H1 (cell line): ENCODE measurements at regions not wholly inside any gene's neighbourhood (a gene's known extent, or its start where the extent isn't known, plus 50 kb on each side); places are given as distances from the start of the nearest gene placed in this dataset.

Experiments used
- CTCF ChIA-PET: fragments of 300-600 bp; sonication (Branson Sonifier 250); formaldehyde crosslinking; loops from one replicate; lab custom pipeline; 2021; ENCODE audit not compliant: partially characterized antibody; lab: Charles Lee
- POLR2A ChIA-PET: fragments of 300-600 bp; sonication (Branson Sonifier 250); formaldehyde crosslinking; loops from one replicate; lab custom pipeline; 2021; ENCODE audit warnings: inconsistent platforms; ENCODE audit not compliant: partially characterized antibody; lab: Charles Lee
- DNase-seq, 2 experiments: peaks; one replicate each; pipeline versions ENCODE4 v3.0.0 to v3.0.0-alpha.2; 2010 to 2022; ENCODE audit warnings: low spot score in 2 of 2, low read depth in 1 of 2, mixed read lengths in 1 of 2
- FAIRE-seq: peaks from 2 replicates; lab custom pipeline; 2011; peaks lifted over from hg19 to GRCh38; lab: Jason Lieb, UNC
- H2AFZ ChIP-seq: 2 replicates; pipeline ENCODE4 v1.8.1; 2012; ENCODE audit warnings: low read length, inconsistent platforms
- H2AK5ac ChIP-seq: 2 replicates; pipeline ENCODE4 v1.6.1; 2013; ENCODE audit warnings: low read depth, low read length
- H2BK120ac ChIP-seq: replicated peaks from 2 replicates; pipeline ENCODE3; 2013; ENCODE audit warnings: low read depth, low read length, inconsistent platforms
- H2BK12ac ChIP-seq: 2 replicates; pipeline ENCODE4 v1.6.1; 2013; ENCODE audit warnings: low read depth, low read length
- H2BK15ac ChIP-seq: 2 replicates; pipeline ENCODE4 v1.6.1; 2013; ENCODE audit warnings: low read length
- H2BK20ac ChIP-seq: 2 replicates; pipeline ENCODE4 v1.6.1; 2013; ENCODE audit warnings: low read length
- H2BK5ac ChIP-seq: 2 replicates; pipeline ENCODE4 v1.6.1; 2013; ENCODE audit warnings: low read depth, low read length
- H3K14ac ChIP-seq: 2 replicates; pipeline ENCODE4 v1.6.1; 2013; ENCODE audit warnings: inconsistent platforms; ENCODE audit not compliant: insufficient read length
- H3K18ac ChIP-seq: 2 replicates; pipeline ENCODE4 v1.6.1; 2013; ENCODE audit warnings: low read length; ENCODE audit errors: extremely low read depth
- H3K23ac ChIP-seq: 2 replicates; pipeline ENCODE4 v1.6.1; 2013; ENCODE audit warnings: inconsistent platforms; ENCODE audit not compliant: insufficient read length
- H3K23me2 ChIP-seq: 2 replicates; pipeline ENCODE4 v1.6.1; 2013; ENCODE audit warnings: low read depth, low read length
- H3K27ac ChIP-seq: 2 replicates; pipeline ENCODE4 v1.6.1; 2011; ENCODE audit warnings: low read depth, low read length, inconsistent platforms
- H3K27me3 ChIP-seq, 4 experiments: replicated peaks in 1 of 4; 1 replicate in 1 of 4; 2 replicates in 3 of 4; pipeline versions ENCODE4 v1.6.1 to v1.8.1; 2011 to 2013; ENCODE audit warnings: low read length in 3 of 4, mild to moderate bottlenecking in 3 of 4, inconsistent platforms in 2 of 4, mixed read lengths in 2 of 4, moderate library complexity in 1 of 4; ENCODE audit not compliant: control insufficient read depth in 3 of 4, insufficient read depth in 3 of 4; ENCODE audit errors: extremely low read depth in 1 of 4
- H3K36me3 ChIP-seq, 4 experiments: 2 replicates each; pipeline versions ENCODE4 v1.6.1 to v1.8.1; 2011 to 2013; ENCODE audit warnings: mild to moderate bottlenecking in 4 of 4, low read length in 3 of 4, moderate library complexity in 2 of 4, control low read depth in 1 of 4, inconsistent platforms in 1 of 4; ENCODE audit not compliant: insufficient read depth in 4 of 4, control insufficient read depth in 2 of 4
- H3K4ac ChIP-seq: replicated peaks from 2 replicates; pipeline ENCODE3; 2013; ENCODE audit warnings: low read length, low read depth, mixed read lengths, inconsistent platforms; ENCODE audit not compliant: insufficient read length
- H3K4me1 ChIP-seq, 4 experiments: replicated peaks in 1 of 4; 1 replicate in 1 of 4; 2 replicates in 3 of 4; pipeline versions ENCODE4 v1.6.1 to v1.8.1; 2011 to 2013; ENCODE audit warnings: low read length in 3 of 4, inconsistent platforms in 2 of 4, mixed read lengths in 1 of 4; ENCODE audit not compliant: insufficient read depth in 4 of 4, control insufficient read depth in 3 of 4
- H3K4me2 ChIP-seq, 2 experiments: 2 replicates each; pipeline versions ENCODE4 v1.6.1 to v1.8.1; 2011 to 2013; ENCODE audit warnings: low read depth in 2 of 2, low read length in 2 of 2, control low read depth in 1 of 2, inconsistent platforms in 1 of 2, mild to moderate bottlenecking in 1 of 2; ENCODE audit not compliant: insufficient read depth in 1 of 2
- H3K4me3 ChIP-seq, 4 experiments: fragments of 200-600, 300-600 bp in 1 of 4; sonication (generic), shearing (Covaris generic), sonication (Bioruptor Twin) in 1 of 4; 2 replicates each; pipeline versions ENCODE4 v1.5.1 to v1.8.1; 2011 to 2016; ENCODE audit warnings: low read length in 4 of 4, low read depth in 3 of 4, control low read depth in 2 of 4, inconsistent platforms in 2 of 4, mild to moderate bottlenecking in 2 of 4, mixed read lengths in 1 of 4, moderate library complexity in 1 of 4; ENCODE audit not compliant: insufficient read depth in 2 of 4; ENCODE audit errors: extremely low read depth in 1 of 4
- H3K56ac ChIP-seq: replicated peaks from 2 replicates; pipeline ENCODE3; 2013; ENCODE audit warnings: low read depth, mild to moderate bottlenecking, mixed read lengths, low read length, inconsistent platforms; ENCODE audit not compliant: insufficient read length
- H3K79me1 ChIP-seq: 2 replicates; pipeline ENCODE4 v1.6.1; 2013; ENCODE audit warnings: low read depth, low read length, control low read depth
- H3K79me2 ChIP-seq, 2 experiments: 2 replicates each; pipeline versions ENCODE4 v1.6.1 to v1.8.1; 2012 to 2013; ENCODE audit warnings: low read length in 2 of 2, mild to moderate bottlenecking in 2 of 2, inconsistent platforms in 1 of 2; ENCODE audit not compliant: insufficient read depth in 2 of 2, control insufficient read depth in 1 of 2
- H3K9ac ChIP-seq, 4 experiments: replicated peaks in 1 of 4; 1 replicate in 1 of 4; 2 replicates in 3 of 4; pipeline versions ENCODE4 v1.6.1 to v1.8.1; 2011 to 2013; ENCODE audit warnings: low read depth in 3 of 4, low read length in 3 of 4, control low read depth in 2 of 4, mild to moderate bottlenecking in 2 of 4, moderate library complexity in 2 of 4, inconsistent platforms in 1 of 4; ENCODE audit errors: extremely low read depth in 1 of 4
- H3K9me3 ChIP-seq, 2 experiments: 2 replicates each; pipeline versions ENCODE4 v1.6.1 to v1.8.1; 2012 to 2013; ENCODE audit warnings: mild to moderate bottlenecking in 2 of 2, moderate library complexity in 2 of 2, control low read depth in 1 of 2, inconsistent platforms in 1 of 2, low read depth in 1 of 2, low read length in 1 of 2, mixed read lengths in 1 of 2; ENCODE audit not compliant: insufficient read depth in 2 of 2
- H4K20me1 ChIP-seq, 2 experiments: replicated peaks in 1 of 2; 2 replicates each; pipeline versions ENCODE3 to v1.8.1; 2011 to 2013; ENCODE audit warnings: inconsistent platforms in 2 of 2, low read length in 2 of 2, mild to moderate bottlenecking in 1 of 2; ENCODE audit not compliant: insufficient read depth in 2 of 2, control insufficient read depth in 1 of 2
- H4K5ac ChIP-seq: 2 replicates; pipeline ENCODE4 v1.6.1; 2013; ENCODE audit warnings: low read length, low read depth, mixed read lengths, inconsistent platforms; ENCODE audit not compliant: insufficient read length
- H4K8ac ChIP-seq: 2 replicates; pipeline ENCODE4 v1.8.0; 2013; ENCODE audit warnings: mild to moderate bottlenecking, moderate library complexity, low read length, inconsistent platforms; ENCODE audit not compliant: insufficient read depth; ENCODE audit errors: extremely low read depth
- H4K91ac ChIP-seq: replicated peaks from 2 replicates; pipeline ENCODE3; 2013; ENCODE audit warnings: low read length, mixed read lengths, inconsistent platforms; ENCODE audit not compliant: insufficient read length
- CEBPB ChIP-seq: IDR thresholded peaks from 2 replicates; pipeline ENCODE4 v1.6.1; 2012; ENCODE audit warnings: low read depth, low read length
- POLR2AphosphoS5 ChIP-seq: IDR thresholded peaks from 2 replicates; pipeline ENCODE4 v1.6.1; 2011; ENCODE audit warnings: low read depth, low read length
- RFX5 ChIP-seq: IDR thresholded peaks from 2 replicates; pipeline ENCODE4 v1.6.1; 2011; ENCODE audit warnings: low read depth, low read length, improper control_type of control experiment, borderline replicate concordance
- RXRA ChIP-seq: IDR thresholded peaks from 2 replicates; pipeline ENCODE4 v1.6.1; 2011; ENCODE audit warnings: low read depth, mild to moderate bottlenecking, low read length, moderate library complexity; ENCODE audit not compliant: insufficient read depth
- SP2 ChIP-seq: IDR thresholded peaks from 2 replicates; pipeline ENCODE4 v1.6.1; 2012; ENCODE audit warnings: mild to moderate bottlenecking, low read length, inconsistent platforms
- SUZ12 ChIP-seq: fragments of 200-600 bp; sonication (generic); IDR thresholded peaks from 2 replicates; pipeline ENCODE4 v1.6.1; 2012; ENCODE audit warnings: mild to moderate bottlenecking, inconsistent platforms, low read length, moderate library complexity, mixed read lengths
- TAF7 ChIP-seq: optimal IDR thresholded peaks from 2 replicates; pipeline ENCODE3; 2011; ENCODE audit warnings: low read depth, mild to moderate bottlenecking, inconsistent platforms, low read length, moderate library complexity, borderline replicate concordance
- TEAD4 ChIP-seq: IDR thresholded peaks from 2 replicates; pipeline ENCODE4 v1.6.1; 2012; ENCODE audit warnings: low read depth, low read length, inconsistent platforms, mixed read lengths
- USF2 ChIP-seq: IDR thresholded peaks from 2 replicates; pipeline ENCODE4 v1.6.1; 2011; ENCODE audit warnings: low read length, improper control_type of control experiment
- ZNF274 ChIP-seq: IDR thresholded peaks from 2 replicates; pipeline ENCODE4 v1.7.0; 2012; ENCODE audit warnings: low read length, borderline replicate concordance; ENCODE audit errors: extremely low read depth
- WGBS, 2 experiments: shearing (Covaris generic) in 1 of 2; methylation state at CpG; one replicate each; pipeline versions ENCODE4 v1.1.6 to v1.1.7; 2013 to 2015; ENCODE audit warnings: low lambda C conversion rate in 2 of 2, mixed read lengths in 2 of 2, inconsistent platforms in 1 of 2, low coverage in 1 of 2, missing lambda C conversion rate in 1 of 2; ENCODE audit not compliant: insufficient replicate concordance in 2 of 2, insufficient coverage in 1 of 2, insufficient read length in 1 of 2; ENCODE audit errors: extremely low coverage in 1 of 2, missing lambda C conversion rate in 1 of 2; 5-methylcytosine and 5-hydroxymethylcytosine counted together
- TF ChIP-seq, protein P1 (sequence below): IDR thresholded peaks from 2 replicates; pipeline ENCODE4 v1.6.1; 2011; ENCODE audit warnings: low read depth, mild to moderate bottlenecking, low read length; ENCODE audit not compliant: insufficient read depth

- Histone ChIP-seq H4K91ac (no peak overlapping the region), H3K4me1 (no peaks in the 10 kb centered on the region), H2BK15ac (no peak overlapping the region), H3K14ac (no peak overlapping the region), H3K4me2 (no peak overlapping the region), H3K36me3 (no peaks in the 10 kb centered on the region), H3K4me3 (no peak overlapping the region), H2AK5ac (no peak overlapping the region), H3K56ac (no peak overlapping the region), H2BK12ac (no peak overlapping the region), H3K18ac (no peak overlapping the region), H3K79me1 (no peaks in the 10 kb centered on the region), H2AFZ (no peak overlapping the region), H3K27ac (no peak overlapping the region), H3K79me2 (no peaks in the 10 kb centered on the region), H4K20me1 (no peaks in the 10 kb centered on the region), H3K23me2 (no peaks in the 10 kb centered on the region), H3K23ac (no peak overlapping the region), H3K27me3 (no peaks in the 10 kb centered on the region), H3K9me3 (no peaks in the 10 kb centered on the region), H2BK120ac (no peak overlapping the region), H3K9ac (no peak overlapping the region), H2BK20ac (no peak overlapping the region), H2BK5ac (no peak overlapping the region), H3K4ac (no peak overlapping the region), H4K5ac (no peak overlapping the region), H4K8ac (no peak overlapping the region)
- POLR2A ChIA-PET = interaction anchor here (0.5 to 0.7 kb wide), 2 partner anchors 12 to 16 kb away, joined by 3 read pairs; no protein-coding TSS in a partner anchor
- WGBS, 2 experiments = 82% methylated on average over 12 of the region's 12 CpGs; no CpG with 5 or more reads in 1 of the 2 experiments
- FAIRE-seq = no peak
- no peak for DNase-seq
- CTCF ChIA-PET = interaction anchor here (1.4 to 1.6 kb wide), 2 partner anchors 14 to 17 kb away, joined by 4 to 5 read pairs; no protein-coding TSS in a partner anchor
- no peak for TF ChIP-seq RFX5
- no peak for TF ChIP-seq ZNF274
- no peak for TF ChIP-seq CEBPB
- no peak for TF ChIP-seq TEAD4
- TF ChIP-seq, protein P1, sequence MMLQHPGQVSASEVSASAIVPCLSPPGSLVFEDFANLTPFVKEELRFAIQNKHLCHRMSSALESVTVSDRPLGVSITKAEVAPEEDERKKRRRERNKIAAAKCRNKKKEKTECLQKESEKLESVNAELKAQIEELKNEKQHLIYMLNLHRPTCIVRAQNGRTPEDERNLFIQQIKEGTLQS = no peak
- no peak for TF ChIP-seq POLR2AphosphoS5
- TF ChIP-seq SUZ12 = no peak
- TF ChIP-seq TAF7 = no peak
- TF ChIP-seq SP2 = no peak
- TF ChIP-seq RXRA = no peak
- TF ChIP-seq USF2 = no peak
Observed at GRCh38 chr2:19120941-19121750, 237.3 kb downstream of the OSR1 start.
